Endothelial cell of hepatic sinusoid (primary cell): ENCODE measurements at regions not wholly inside any gene's neighbourhood (a gene's known extent, or its start where the extent isn't known, plus 50 kb on each side); places are given as distances from the start of the nearest gene placed in this dataset.
"Not testable (repeated sequence)": the region's sequence is repeated elsewhere in the genome, so short reads cannot be mapped to it uniquely, and the experiment has no call there.

Source experiments
- in situ Hi-C: cut with HindIII; loops from 2 replicates; pipeline ENCODE4 v1.10.0; 2017; ENCODE audit warnings: low sequenced_read_pairs

GRCh38 chr2:7696556-7696955, 779.3 kb downstream of the RNF144A start:
- in situ Hi-C loops: not testable (repeated sequence)

GRCh38 chr2:7697052-7697451, 779.8 kb downstream of the RNF144A start:
- in situ Hi-C loops: no loop called here

GRCh38 chr2:7701791-7702190, 784.6 kb downstream of the RNF144A start:
- in situ Hi-C loops: no loop called here

GRCh38 chr2:7703048-7703447, 785.8 kb downstream of the RNF144A start:
- in situ Hi-C loops: no loop called here

- in situ Hi-C loops: no loop called here
Measured at GRCh38 chr2:7703543-7704144, 786.4 kb downstream of the RNF144A start.

GRCh38 chr2:7704296-7704865, 787.2 kb downstream of the RNF144A start:
- in situ Hi-C loops: no loop called here

- in situ Hi-C loops: no loop called here
Measured at GRCh38 chr2:7706791-7707190, 789.6 kb downstream of the RNF144A start.

GRCh38 chr2:7707723-7708122, 790.5 kb downstream of the RNF144A start:
- in situ Hi-C loops: no loop called here

GRCh38 chr2:7709907-7710306, 792.7 kb downstream of the RNF144A start:
- in situ Hi-C loops: no loop called here

GRCh38 chr2:7711167-7711566, 794.0 kb downstream of the RNF144A start:
- in situ Hi-C loops: no loop called here

- in situ Hi-C loops: no loop called here
Measured at GRCh38 chr2:7719876-7720275, 802.7 kb downstream of the RNF144A start.

- in situ Hi-C loops: no loop called here
Measured at GRCh38 chr2:7721413-7721995, 804.3 kb downstream of the RNF144A start.

- in situ Hi-C loops: no loop called here
Measured at GRCh38 chr2:7722212-7722910, 805.1 kb downstream of the RNF144A start.

- in situ Hi-C loops: no loop called here
Measured at GRCh38 chr2:7724336-7724735, 807.1 kb downstream of the RNF144A start.

GRCh38 chr2:7725171-7725849, 808.1 kb downstream of the RNF144A start:
- in situ Hi-C loops: no loop called here

GRCh38 chr2:7725850-7726242, 808.6 kb downstream of the RNF144A start:
- in situ Hi-C loops: no loop called here

- in situ Hi-C loops: no loop called here
Measured at GRCh38 chr2:7726989-7727388, 809.8 kb downstream of the RNF144A start.

- in situ Hi-C loops: no loop called here
Measured at GRCh38 chr2:7728388-7728787, 811.2 kb downstream of the RNF144A start.

- in situ Hi-C loops: no loop called here
Measured at GRCh38 chr2:7730449-7730848, 813.2 kb downstream of the RNF144A start.

GRCh38 chr2:7730990-7731389, 813.8 kb downstream of the RNF144A start:
- in situ Hi-C loops: no loop called here

GRCh38 chr2:7732497-7732896, 815.3 kb downstream of the RNF144A start:
- in situ Hi-C loops: no loop called here
